ENCODE measurements at regions not wholly inside any gene's neighbourhood (a gene's known extent, or its start where the extent isn't known, plus 50 kb on each side); places are given as distances from the start of the nearest gene placed in this dataset.

GRCh38 chr2:58425368-58425767 is 184.2 kb upstream of the FANCL start:
- Histone ChIP-seq H3K9me3 (ENCODE audit: low read length) (no peaks in the 10 kb centered on the region), H3K79me2 (replicated peaks; ENCODE audit: insufficient read depth, low read length) (no peaks in the 10 kb centered on the region), H3K27me3 (ENCODE audit: insufficient read depth, low read depth, low read length) (no peaks in the 10 kb centered on the region), H4K20me1 (ENCODE audit: insufficient read depth) (no peaks in the 10 kb centered on the region), H3K27ac (ENCODE audit: low read length) (no peak overlapping the region), H3K9ac (ENCODE audit: low read length) (no peak overlapping the region), H3K36me3 (ENCODE audit: insufficient read depth, low read length) (no peaks in the 10 kb centered on the region), H3F3A (ENCODE audit: insufficient read depth, low read length, poor library complexity, severe bottlenecking) (peaks cover 4% of the 10 kb centered on the region), H3K4me2 (ENCODE audit: low read length) (no peak overlapping the region), H3K9me2 (ENCODE audit: insufficient read depth, low read length) (no peaks in the 10 kb centered on the region), H2AFZ (ENCODE audit: low read depth, low read length) (no peak overlapping the region), H3K4me3 (ENCODE audit: low read length) (no peak overlapping the region)
- no peak for TF ChIP-seq MXI1 (conservative IDR thresholded peaks at IDR 0.05; ENCODE audit: poor library complexity, severe bottlenecking)
- TF ChIP-seq EZH2 (IDR thresholded peaks at IDR 0.05; ENCODE audit: borderline replicate concordance, insufficient read depth, low read length, poor library complexity, severe bottlenecking), result no peak
- no peak for TF ChIP-seq EP300 (conservative IDR thresholded peaks at IDR 0.05; ENCODE audit: poor library complexity, severe bottlenecking)
- TF ChIP-seq SMC3 (conservative IDR thresholded peaks at IDR 0.05; ENCODE audit: poor library complexity), result no peak
- TF ChIP-seq, protein P1, sequence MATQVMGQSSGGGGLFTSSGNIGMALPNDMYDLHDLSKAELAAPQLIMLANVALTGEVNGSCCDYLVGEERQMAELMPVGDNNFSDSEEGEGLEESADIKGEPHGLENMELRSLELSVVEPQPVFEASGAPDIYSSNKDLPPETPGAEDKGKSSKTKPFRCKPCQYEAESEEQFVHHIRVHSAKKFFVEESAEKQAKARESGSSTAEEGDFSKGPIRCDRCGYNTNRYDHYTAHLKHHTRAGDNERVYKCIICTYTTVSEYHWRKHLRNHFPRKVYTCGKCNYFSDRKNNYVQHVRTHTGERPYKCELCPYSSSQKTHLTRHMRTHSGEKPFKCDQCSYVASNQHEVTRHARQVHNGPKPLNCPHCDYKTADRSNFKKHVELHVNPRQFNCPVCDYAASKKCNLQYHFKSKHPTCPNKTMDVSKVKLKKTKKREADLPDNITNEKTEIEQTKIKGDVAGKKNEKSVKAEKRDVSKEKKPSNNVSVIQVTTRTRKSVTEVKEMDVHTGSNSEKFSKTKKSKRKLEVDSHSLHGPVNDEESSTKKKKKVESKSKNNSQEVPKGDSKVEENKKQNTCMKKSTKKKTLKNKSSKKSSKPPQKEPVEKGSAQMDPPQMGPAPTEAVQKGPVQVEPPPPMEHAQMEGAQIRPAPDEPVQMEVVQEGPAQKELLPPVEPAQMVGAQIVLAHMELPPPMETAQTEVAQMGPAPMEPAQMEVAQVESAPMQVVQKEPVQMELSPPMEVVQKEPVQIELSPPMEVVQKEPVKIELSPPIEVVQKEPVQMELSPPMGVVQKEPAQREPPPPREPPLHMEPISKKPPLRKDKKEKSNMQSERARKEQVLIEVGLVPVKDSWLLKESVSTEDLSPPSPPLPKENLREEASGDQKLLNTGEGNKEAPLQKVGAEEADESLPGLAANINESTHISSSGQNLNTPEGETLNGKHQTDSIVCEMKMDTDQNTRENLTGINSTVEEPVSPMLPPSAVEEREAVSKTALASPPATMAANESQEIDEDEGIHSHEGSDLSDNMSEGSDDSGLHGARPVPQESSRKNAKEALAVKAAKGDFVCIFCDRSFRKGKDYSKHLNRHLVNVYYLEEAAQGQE (IDR thresholded peaks at IDR 0.05; ENCODE audit: borderline replicate concordance), result no peak
- no peak for TF ChIP-seq RAD21 (conservative IDR thresholded peaks at IDR 0.05)
- TF ChIP-seq TAF1 (IDR thresholded peaks at IDR 0.05; ENCODE audit: low read depth), result no peak

- Histone ChIP-seq H3K9ac (ENCODE audit: low read length) (no peak overlapping the region), H3K27me3 (ENCODE audit: insufficient read depth, low read depth, low read length) (no peaks in the 10 kb centered on the region), H4K20me1 (ENCODE audit: insufficient read depth) (no peaks in the 10 kb centered on the region), H3K79me2 (replicated peaks; ENCODE audit: insufficient read depth, low read length) (no peaks in the 10 kb centered on the region), H3K4me3 (ENCODE audit: low read length) (no peak overlapping the region), H3K4me2 (ENCODE audit: low read length) (no peak overlapping the region), H3K36me3 (ENCODE audit: insufficient read depth, low read length) (no peaks in the 10 kb centered on the region), H3K9me2 (ENCODE audit: insufficient read depth, low read length) (no peaks in the 10 kb centered on the region), H3F3A (ENCODE audit: insufficient read depth, low read length, poor library complexity, severe bottlenecking) (no peaks in the 10 kb centered on the region), H3K9me3 (ENCODE audit: low read length) (no peaks in the 10 kb centered on the region), H3K27ac (ENCODE audit: low read length) (no peak overlapping the region), H2AFZ (ENCODE audit: low read depth, low read length) (no peak overlapping the region)
- TF ChIP-seq TAF1 (IDR thresholded peaks at IDR 0.05; ENCODE audit: low read depth) (no peak), CTCF (IDR thresholded peaks at IDR 0.05; ENCODE audit: poor library complexity, severe bottlenecking) (no peak), MXI1 (conservative IDR thresholded peaks at IDR 0.05; ENCODE audit: poor library complexity, severe bottlenecking) (no peak), RAD21 (conservative IDR thresholded peaks at IDR 0.05) (no peak), EP300 (conservative IDR thresholded peaks at IDR 0.05; ENCODE audit: poor library complexity, severe bottlenecking) (no peak), EZH2 (IDR thresholded peaks at IDR 0.05; ENCODE audit: borderline replicate concordance, insufficient read depth, low read length, poor library complexity, severe bottlenecking) (no peak), SMC3 (conservative IDR thresholded peaks at IDR 0.05; ENCODE audit: poor library complexity) (no peak), POLR2AphosphoS5 (IDR thresholded peaks at IDR 0.05) (no peak)
- TF ChIP-seq, protein P1 (IDR thresholded peaks at IDR 0.05; ENCODE audit: borderline replicate concordance), result no peak
These were observed 178.9 kb upstream of the FANCL start for GRCh38 chr2:58419983-58420382.
